GM12872 (cell line): ENCODE measurements at regions not wholly inside any gene's neighbourhood (a gene's known extent, or its start where the extent isn't known, plus 50 kb on each side); places are given as distances from the start of the nearest gene placed in this dataset.
A peak's percentile ranks its signal among the peaks of the same experiment; 100 is the strongest.

Experiments used
- TF ChIP-seq, protein P1 (sequence below): IDR thresholded peaks from 3 replicates; pipeline ENCODE4 v1.5.1; 2011; ENCODE audit warnings: low read depth, mild to moderate bottlenecking, low read length, moderate library complexity; ENCODE audit not compliant: insufficient read depth

GRCh38 chr12:46131732-46132469 lies 136.9 kb downstream of the SLC38A1 start:
- TF ChIP-seq, protein P1, sequence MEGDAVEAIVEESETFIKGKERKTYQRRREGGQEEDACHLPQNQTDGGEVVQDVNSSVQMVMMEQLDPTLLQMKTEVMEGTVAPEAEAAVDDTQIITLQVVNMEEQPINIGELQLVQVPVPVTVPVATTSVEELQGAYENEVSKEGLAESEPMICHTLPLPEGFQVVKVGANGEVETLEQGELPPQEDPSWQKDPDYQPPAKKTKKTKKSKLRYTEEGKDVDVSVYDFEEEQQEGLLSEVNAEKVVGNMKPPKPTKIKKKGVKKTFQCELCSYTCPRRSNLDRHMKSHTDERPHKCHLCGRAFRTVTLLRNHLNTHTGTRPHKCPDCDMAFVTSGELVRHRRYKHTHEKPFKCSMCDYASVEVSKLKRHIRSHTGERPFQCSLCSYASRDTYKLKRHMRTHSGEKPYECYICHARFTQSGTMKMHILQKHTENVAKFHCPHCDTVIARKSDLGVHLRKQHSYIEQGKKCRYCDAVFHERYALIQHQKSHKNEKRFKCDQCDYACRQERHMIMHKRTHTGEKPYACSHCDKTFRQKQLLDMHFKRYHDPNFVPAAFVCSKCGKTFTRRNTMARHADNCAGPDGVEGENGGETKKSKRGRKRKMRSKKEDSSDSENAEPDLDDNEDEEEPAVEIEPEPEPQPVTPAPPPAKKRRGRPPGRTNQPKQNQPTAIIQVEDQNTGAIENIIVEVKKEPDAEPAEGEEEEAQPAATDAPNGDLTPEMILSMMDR = peak; percentile 34; the same call in 2 of the 3 replicates

GRCh38 chr12:46127656-46128055 lies 137.3 kb upstream of the SCAF11 start:
- TF ChIP-seq, protein P1 = no peak

GRCh38 chr12:46126050-46126727 lies 135.8 kb upstream of the SCAF11 start:
- TF ChIP-seq, protein P1 = no peak

GRCh38 chr12:46124848-46125619 lies 134.7 kb upstream of the SCAF11 start:
- TF ChIP-seq, protein P1 = peak; percentile 64

DNA sequence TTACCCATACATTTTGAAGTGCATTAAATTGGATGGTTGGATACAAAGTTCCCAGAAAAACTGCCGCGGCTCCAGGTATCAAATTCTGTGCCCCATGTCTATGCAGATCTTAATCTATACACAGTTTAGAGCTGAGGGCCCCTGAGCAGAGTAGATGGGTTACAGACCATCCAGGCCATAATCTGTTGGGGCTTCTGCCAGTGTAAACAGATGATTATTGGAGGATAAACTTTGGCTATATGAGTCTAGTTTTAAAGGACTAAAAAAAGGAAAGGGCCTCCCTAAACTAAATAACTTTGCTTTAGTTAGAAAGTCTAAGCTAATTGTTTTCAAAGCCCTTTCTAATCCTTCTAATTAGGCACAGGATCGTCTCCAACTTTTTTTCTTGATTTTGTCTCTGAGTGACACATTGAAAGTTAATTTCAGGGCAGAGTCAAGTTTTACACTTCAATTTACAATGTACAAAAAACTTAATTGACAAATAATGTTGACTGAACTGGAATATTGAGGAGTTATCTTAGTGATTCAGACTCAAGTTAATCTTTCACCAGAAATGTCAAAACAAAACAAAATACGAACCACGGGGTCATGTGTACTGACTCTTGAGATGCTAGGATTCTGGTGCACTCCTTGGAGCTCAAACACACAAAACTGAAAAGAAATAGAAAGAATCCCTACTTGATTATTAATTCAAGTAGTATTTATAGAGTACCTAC lies 133.9 kb upstream of the SCAF11 start:
- TF ChIP-seq, protein P1 = no peak

- TF ChIP-seq, protein P1 = no peak
Measured at GRCh38 chr12:46112364-46112763, 122.0 kb upstream of the SCAF11 start.

DNA sequence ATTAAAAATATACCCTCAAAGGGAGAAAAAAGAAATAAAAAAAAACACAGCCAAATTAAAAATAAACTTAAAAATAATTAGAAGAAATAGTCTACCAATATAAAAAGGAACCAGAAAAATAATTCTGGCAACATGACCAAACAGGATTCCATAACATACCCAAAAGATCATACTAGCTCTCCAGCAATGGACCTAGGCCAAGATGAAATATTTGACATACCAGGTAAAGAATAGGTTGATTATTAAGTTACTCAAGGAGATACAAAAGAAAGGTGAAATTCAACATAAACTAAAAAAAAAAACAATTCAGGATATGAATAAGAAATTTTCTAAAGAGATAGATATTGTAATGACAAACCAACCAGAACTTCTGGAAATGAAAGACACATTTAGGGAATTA lies 121.3 kb upstream of the SCAF11 start:
- TF ChIP-seq, protein P1 = no peak
